ENCODE measurements at regions not wholly inside any gene's neighbourhood (a gene's known extent, or its start where the extent isn't known, plus 50 kb on each side); places are given as distances from the start of the nearest gene placed in this dataset.

DNA sequence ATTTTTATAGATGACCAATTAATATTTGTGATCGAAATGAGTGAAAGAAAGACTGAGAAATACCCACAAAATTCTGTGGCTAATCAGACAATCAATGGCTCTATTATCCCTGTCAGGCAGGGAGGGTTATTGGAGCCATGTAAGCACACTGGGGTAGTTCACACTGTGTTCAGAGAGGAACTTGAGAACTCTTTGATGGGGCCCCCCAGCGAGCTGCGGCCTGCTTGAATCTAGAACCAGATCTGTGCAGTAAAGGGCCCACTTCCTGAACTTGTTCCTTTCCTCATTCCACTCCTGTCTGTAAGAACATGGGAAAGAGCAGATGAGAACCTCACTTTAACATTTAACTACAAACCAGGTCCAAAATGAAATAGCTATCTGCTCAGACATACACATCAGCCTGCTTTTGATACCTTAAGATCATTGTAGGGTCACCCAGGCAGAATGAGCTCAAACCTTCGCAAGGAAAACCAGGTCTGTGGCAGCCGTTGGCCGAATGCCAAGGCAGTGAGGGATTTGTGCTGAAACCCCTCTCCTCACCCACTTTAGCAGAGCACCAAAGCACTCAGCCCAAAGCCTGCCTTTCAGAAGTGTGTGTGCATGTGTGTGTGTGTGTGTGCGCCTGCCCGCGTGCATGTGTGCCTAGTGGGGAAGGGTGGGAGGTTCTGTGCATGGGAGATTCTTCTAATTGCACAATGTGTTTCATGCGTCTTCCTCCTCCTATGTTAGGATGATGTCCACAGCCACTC is 365.6 kb upstream of the MGMT start:
- no peak for DNase-seq

DNA sequence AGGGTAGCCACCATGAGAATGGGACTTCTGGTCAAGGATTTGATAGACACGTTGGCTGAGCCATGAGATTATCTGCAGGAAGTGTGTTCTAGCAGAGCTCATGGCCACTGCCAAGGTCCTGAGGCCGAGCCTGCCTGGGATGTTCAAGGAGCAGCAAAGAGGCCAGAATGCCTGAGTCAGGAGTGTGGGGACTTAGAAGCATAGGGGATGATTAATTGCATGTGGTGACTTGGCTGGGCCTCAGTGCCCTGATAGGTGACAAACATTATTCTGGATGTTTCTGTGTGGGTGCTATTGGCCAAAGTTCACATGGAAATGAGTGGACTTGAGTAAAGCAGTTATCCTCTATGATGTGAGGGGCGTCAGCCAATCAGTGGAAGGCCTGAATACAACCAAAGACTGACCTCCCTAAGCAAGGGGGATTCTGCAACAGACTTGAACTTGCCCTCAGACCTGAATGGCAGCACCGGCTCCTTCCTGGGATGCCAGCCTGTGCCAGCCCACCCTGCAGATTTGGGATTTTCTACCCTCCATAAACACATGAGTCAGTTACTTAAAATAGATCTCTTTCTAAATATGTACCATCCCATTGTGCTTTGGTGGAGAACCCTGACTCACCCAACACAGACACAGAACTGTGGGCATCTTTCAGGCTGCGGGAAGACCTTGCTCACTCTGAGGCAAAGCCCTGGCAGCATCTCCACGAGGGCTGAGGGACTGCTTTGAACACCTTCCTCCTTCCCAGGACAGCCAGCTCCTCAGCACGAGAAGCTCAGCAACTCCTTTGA is 363.9 kb upstream of the MGMT start:
- no peak for DNase-seq

DNA sequence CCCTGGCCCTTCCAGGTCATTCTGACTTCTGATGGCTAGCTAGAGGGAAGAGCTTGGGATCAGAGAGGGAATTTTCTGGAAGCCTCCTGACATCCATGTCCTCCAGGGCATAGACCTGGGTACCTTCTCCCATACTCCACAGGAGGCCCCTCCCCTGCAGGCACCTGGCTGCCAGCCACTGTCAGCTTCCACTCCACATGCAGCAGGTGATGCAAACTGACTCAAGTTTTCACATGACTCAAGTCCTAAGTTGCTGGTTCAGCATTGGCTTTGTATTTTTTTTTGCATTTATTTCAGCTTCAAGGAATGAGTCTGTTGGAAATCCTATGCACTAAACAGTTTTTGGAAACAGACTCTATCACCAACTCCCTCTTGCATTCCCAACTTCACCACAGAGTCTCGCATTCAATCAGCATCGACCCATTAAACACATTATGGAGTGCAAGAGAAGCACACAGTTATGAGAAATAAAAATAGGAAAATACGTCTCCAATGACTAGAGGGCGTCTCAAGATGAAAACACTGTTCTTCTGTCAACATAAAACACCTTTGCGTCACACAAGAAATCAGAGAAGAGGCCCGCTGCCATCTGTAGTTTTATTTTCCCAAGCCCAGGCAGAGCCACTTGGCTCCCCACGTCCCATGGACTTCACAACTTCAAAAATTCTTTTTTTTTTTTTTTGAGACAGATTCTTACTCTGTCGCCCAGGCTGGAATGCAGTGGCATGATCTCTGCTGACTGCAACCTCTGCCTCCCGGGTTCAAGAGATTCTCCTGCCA is 362.6 kb upstream of the MGMT start:
- no peak for DNase-seq

DNA sequence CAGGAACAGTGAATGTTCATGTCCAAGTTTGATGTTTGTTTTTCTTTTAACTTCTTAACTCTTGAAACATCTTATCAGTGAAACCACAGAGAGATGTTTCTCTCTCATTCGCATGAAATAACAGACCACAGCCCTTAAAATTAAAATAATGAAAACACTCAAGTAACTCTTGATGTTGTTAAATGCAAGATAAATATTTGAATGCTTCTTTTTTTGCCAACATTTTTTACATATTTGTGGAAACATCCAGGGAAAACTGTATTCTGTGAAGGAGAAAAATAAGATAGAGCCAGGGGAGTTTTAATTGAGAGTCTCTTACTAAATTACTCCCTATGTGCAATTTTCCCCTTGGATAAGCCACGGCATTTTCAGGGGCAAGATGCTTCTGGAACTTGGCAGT is 361.8 kb upstream of the MGMT start:
- no peak for DNase-seq

DNA sequence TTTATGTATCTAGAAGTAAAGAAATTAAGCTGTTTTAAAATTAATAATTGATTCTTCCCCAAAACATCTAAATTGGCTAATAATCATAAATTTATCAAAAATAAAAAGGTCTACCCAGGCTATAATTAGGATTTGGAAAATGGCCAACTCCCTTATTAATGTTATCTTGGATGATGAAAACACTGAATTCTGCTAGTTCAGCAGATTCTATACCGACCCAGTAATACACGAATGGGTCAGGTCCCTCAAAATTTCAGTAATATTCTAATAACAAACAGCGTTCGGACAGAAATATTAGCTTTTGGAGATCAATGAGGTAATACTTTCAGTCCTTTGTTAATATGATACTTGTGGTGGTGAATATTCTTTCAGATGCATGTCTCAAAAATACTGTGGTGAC is 360.7 kb upstream of the MGMT start:
- DNase-seq, result no peak

DNA sequence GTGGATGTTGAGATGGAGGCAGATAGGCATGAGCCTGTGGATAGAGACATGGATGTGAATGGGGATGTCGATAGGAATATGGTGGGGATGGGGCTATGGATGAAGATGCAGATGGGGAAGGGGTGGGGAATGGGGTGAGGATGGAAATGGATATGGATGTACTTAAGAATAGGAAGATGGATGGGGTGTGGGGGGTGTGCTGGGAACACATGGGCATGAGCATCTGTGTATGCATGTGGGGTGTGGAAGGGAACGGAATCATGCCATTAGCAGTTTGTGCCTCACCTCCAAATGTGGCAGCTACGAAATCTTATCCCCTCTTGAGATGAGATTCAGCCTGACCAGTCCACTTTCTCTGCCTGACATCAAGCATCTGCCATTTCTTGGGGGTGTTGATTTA is 359.5 kb upstream of the MGMT start:
- no peak for DNase-seq

DNA sequence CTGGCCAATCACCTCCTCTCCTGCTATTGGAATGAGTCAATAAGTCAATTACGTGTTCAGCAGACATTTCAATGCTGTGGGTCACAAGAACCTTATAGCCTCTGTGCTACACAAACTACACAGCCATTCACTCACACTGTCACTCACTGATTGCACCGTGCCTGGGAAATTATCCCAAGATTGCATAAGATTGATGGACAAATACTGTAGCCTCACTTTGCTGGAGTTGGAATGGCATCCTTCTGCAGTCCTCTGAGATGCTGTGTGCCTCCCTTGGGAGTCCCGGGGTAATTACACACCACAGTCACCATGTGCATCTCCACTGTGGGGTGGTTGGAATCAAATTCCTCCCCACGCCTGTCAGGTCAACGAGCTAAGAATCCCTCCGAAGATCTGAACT is 358.7 kb upstream of the MGMT start:
- no peak for DNase-seq

DNA sequence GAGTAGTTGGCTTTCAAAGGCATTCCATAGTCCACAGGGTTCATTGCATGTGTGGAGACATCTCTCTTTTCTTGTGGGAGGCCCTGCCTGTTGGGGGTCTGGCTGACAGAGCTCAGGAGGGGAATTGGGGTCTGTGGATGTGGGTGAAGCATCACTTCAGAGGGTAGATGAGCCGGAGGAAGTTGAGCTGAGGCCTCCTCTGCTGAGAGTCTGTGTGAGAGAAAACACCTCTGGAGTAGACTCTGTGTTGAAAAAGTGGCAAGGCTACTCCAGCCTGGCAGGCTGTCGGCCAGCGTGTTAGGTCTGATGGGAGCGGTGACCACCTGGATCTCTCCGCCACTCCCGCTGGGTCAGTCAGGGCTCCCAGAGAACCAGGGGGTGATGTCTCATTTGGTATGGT is 358.0 kb upstream of the MGMT start:
- DNase-seq, result no peak

DNA sequence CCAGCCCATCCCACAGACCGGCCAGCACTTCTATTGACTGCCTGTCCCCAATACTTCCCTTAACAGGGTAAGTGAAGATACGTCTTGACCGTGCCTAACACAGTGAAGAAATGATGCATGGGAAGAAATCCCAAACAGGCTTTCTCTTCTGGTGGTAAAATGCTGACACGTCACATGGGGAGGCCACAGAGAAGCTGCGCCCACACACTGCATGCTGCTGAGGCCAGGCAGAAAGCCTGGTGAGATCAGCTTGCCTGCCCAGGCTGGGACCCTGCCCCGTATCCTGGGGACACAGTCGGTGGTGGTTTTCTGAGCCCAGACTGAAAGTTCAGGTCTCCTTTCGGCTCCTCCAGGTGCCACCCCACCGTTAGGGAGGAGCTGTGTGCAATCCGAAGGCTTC is 356.3 kb upstream of the MGMT start:
- DNase-seq, result no peak

DNA sequence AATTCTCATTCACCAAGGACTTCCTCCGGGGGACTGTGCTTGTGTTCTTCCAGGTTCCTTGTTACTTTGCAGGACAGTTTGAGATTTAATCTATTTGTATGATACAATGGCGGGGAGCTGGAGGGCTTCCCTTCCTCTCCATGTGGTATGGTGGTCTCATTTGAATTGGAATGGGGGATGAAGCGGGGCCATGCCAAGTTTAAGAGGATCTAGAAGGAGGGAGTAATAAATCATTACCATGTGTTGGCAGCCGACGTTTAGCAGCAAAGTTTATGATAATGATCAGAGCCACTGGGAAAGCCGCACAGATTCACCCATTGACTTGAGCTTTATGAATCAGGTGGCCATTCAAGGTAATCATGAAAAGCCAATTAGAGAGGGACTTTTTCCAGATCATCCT is 355.1 kb upstream of the MGMT start:
- no peak for DNase-seq

DNA sequence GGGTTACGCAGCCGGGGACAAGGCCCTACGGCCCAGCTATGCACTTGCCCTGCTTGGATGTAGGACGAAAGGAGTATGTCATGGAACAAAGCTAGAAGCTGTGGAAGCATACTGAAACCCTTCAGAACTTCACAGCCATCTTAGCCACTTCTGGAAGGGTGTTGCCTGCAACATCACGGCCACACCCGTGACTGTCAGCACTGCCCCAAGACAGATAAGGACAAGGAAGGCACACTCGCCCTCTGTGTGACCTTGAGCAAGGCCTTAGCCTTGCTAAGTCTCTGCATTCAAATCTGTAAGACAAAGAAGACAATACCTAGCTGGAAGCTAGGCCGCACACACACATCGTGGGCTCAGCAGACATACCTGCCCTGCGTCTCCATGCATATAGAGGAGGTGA is 352.5 kb upstream of the MGMT start:
- DNase-seq, result no peak

DNA sequence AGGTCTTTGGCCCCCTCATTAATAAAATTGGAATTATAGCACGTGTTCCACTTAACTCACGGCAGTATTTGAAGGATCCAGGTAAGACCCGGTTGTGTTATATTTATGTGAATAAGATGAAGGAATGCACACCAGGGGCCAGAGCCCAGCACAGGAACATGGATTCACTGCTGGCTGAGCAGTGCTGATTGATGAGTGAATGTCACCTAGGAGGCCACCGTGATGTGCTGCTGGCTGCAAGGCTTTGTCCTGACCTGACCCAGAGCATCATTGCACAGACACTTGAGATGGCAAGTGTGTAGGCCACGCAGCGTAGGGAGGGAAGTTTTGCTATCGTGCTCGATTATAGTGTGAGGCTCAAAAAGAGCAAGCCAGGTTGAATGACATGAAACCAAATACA is 350.7 kb upstream of the MGMT start:
- no peak for DNase-seq

DNA sequence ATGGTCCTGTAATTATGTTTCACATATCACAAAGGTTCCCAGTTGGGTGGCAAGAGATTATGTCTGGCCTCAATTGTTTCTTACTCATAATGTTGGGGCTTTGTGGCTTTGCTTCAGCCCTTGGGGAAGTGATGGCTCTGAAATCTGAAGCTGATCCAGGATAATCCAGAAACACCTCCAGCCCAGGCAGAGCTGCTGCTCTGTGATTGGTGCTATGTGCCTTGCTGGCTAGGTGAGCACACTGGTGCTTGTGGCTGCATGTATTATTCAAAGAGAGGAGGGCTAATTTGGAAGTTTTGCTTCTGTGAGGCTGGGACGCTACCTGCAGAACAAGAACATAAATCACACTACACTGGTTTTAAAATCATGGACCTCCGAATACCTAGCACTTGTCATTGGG is 346.6 kb upstream of the MGMT start:
- DNase-seq, result no peak

DNA sequence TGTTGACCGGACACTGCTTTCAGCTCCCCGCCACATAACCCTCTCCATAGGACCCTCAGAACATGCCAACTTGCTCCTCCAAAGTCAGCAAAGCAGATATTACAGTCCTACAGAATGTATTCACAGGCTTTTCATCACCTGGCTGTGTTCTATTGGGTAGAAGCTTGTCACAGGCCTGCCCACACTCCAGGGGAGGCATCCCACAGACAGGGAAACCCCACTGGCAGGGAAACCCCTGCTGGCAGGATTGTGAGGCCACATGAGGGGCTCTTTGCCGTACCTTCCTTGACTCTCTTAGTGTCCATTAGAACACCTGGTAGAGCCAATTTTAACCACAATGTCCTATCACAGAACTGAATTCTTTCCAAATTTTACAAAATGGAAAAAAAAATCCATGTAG is 344.2 kb upstream of the MGMT start:
- DNase-seq, result no peak

DNA sequence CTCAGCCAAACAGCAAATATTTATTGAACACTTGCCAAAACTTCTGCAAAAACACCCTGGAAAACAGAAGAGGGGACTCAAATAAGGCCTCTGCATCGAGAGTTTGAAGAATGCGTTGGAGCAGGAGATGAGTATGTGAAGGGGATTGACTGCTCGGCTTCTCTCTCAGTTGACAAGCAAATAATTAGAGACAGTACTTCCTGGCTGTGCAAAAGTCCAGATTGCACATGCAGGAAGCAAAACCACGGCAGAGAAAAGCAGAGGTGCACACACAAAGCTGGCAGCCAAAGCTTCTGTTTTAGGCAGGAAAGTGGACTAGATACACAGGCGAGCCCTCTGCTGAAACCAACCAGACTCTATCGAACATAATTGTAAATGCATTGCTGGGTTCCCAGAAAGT is 343.6 kb upstream of the MGMT start:
- no peak for DNase-seq

DNA sequence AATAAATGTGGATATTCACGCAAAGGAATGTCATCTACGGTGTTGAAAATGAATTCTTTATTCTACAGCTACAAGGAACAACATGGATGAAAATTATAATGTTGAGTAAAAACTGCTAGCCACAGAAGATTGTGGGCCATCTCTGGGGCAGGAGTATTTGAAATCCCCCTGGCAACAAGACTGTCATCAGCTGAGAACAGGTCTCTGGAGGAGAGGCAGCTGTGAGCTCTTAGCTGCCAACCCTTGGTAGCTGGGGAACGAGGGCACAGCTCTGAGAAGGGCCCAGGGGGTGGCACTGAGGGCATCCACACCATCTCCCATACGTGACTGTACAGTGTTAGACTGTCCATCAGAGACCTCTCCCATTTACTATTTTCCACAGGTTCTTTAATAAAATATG is 340.1 kb upstream of the MGMT start:
- DNase-seq, result no peak

DNA sequence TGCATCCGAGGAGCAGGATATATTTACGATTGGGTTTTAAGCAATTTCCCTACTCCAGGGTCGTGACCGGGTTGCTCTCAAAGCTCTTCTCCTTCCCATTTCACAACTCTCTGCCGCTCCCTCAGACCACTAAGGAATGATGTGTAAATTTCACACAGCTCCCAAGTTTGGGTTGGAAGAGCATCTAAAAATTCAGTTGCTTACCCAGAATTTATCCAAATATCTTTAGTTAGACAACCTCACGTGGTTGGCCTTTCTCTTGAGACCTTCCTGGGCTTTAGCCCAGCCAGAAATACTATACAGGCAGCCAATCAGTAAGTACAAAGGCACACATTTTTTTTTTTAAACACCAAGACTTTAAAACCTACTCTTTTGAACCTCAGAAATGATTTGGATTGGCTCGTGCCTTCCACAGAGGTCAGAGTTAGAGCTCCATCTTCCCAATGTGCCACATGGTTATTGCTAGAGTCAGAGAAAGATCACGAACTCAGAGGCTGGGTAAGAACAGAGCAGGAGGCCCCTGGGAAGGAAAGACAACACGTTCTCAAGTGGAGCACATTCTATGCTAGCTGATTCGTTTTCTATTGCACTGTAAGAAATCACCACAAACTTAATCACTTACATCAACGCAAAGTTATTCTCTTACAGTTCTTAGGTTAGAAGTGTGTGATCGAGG is 335.4 kb upstream of the MGMT start:
- no peak for DNase-seq

DNA sequence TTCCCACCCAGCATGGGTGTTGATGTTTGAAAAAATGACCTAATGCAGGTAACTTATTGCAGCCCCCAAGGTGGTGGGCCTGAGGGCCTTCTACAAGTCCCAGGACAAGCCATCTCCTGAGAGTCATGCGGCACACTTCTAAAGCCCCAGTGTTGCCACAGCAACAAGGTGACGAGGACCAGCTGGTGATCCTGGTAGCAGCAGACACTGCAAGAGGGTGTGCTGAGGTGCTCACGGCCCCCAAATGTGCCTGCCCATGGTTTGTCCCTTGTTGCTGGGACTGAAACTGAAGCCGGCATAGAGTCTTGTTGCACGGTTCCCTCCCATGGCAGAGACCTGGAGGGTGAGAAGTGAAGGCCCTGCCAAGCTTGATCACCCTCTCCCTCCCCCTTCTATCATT is 333.2 kb upstream of the MGMT start:
- DNase-seq, result no peak

DNA sequence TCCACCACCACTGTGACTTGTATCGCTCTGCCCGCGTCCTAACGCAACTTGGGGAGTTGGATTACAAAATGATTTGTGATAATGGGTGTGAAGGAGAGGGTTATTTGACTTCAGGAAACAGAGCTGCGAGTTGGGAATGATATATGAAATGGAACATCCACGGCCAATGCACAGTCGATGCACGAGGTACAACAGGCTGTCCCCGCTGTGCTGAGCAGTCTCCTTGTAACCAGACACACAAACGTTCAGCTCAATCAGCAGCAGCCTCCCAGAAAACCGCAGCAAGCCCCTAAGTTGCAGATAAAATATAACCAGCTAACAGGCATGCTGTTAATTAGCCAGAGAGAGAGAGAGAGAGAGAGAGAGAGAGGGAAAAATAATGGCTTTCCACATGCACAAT is 332.7 kb upstream of the MGMT start:
- DNase-seq, result no peak

DNA sequence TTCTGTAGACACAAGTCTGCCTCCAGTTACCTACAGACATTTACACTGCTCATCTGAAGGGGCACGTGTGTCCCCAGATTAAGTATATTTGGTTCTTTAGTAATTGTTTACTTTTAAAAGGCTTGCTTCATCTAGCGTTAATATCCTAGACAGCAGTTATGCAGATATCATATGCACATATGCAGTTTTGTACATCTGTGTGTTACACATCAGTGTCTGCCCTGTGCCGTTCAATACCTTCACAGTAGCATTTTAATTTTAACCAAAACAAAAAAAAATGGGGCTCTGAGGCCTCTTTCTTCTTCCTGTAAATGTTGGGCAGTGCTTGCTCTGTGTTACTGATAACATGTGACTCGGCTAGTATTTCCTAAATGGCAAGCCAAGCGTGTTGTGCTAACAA is 331.4 kb upstream of the MGMT start:
- no peak for DNase-seq

DNA sequence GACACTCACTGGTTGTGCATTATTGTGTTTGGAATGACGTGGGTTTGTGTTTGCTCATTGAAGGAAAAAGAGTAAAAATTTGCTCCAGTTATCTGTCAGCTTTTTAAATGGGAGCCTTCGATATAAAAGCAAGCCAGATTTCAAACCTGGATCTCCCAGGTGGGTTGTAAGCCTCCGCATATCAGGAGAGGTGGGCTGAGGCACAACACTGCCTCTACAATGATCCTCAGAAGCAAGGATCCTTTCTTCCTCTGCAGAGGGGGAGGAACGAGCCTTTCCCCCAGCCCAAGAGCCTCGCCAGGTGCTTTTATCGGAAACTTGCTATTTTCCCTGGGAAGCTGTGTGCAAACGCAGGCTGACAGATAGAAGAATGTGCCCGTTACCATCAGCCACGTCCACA is 331.0 kb upstream of the MGMT start:
- no peak for DNase-seq

DNA sequence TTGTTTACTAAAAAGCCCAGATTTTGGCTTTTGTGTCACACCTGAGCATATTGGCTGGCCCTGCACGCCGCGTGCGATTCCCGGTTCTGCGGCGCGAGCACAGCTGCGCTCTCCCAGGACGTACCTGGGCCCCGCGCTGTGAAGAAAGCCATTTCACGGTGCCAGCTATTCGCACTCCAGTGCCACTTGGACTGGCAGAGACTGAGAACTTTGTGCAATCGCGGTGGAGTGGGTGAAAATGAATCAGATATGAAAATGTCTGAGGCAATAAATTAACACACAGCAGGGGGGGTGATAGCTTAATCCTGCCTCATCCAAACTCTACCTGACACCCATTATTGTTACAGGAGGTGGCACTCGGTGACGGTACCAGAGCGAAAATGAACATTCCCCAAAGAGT is 330.1 kb upstream of the MGMT start:
- no peak for DNase-seq

Data from activated CD4-positive, alpha-beta T cell treated with anti-CD3 and anti-CD28 coated beads, Interleukin-2, amount 50 U/mL, for 48 hours (primary cell).